PFSK-1 (cell line): ENCODE measurements at regions not wholly inside any gene's neighbourhood (a gene's known extent, or its start where the extent isn't known, plus 50 kb on each side); places are given as distances from the start of the nearest gene placed in this dataset.

Experiments used
- FOXP2 ChIP-seq: optimal IDR thresholded peaks from 2 replicates; pipeline ENCODE3; 2011; ENCODE audit warnings: borderline replicate concordance, control low read depth, inconsistent platforms; ENCODE audit not compliant: insufficient read depth; ENCODE audit errors: extremely low read length, extremely low read depth
- POLR2AphosphoS5 ChIP-seq: IDR thresholded peaks from 2 replicates; pipeline ENCODE4 v1.6.1; 2012; ENCODE audit warnings: low read depth, mild to moderate bottlenecking, control low read depth, low read length, moderate library complexity
- REST ChIP-seq, 2 experiments: IDR thresholded peaks; 2 replicates each; pipeline versions ENCODE4 v1.6.1 to v1.8.0; 2011 to 2012; ENCODE audit warnings: low read depth in 2 of 2, low read length in 2 of 2, control low read depth in 1 of 2, inconsistent platforms in 1 of 2, mild to moderate bottlenecking in 1 of 2, moderate library complexity in 1 of 2; ENCODE audit not compliant: insufficient read depth in 1 of 2
- SIN3A ChIP-seq: IDR thresholded peaks from 2 replicates; pipeline ENCODE4 v1.6.1; 2012; ENCODE audit warnings: mild to moderate bottlenecking, low read length, moderate library complexity, borderline replicate concordance; ENCODE audit not compliant: insufficient read depth
- TAF1 ChIP-seq: IDR thresholded peaks from 2 replicates; pipeline ENCODE4 v1.6.1; 2012; ENCODE audit warnings: low read length, control low read depth, borderline replicate concordance; ENCODE audit not compliant: insufficient read depth

- no peak for TF ChIP-seq POLR2AphosphoS5
- no peak for TF ChIP-seq TAF1
- no peak for TF ChIP-seq FOXP2
- no peak for TF ChIP-seq REST (IDR thresholded peaks at IDR 0.05; ENCODE audit: insufficient read depth in 1 of 2, low read depth in 2 of 2, low read length in 2 of 2)
- TF ChIP-seq SIN3A, result no peak
These were observed 78.8 kb upstream of the NAV3 start for GRCh38 chr12:77751939-77752338.

GRCh38 chr12:77746096-77746495 is 84.6 kb upstream of the NAV3 start:
- TF ChIP-seq TAF1 (no peak), FOXP2 (no peak), REST (IDR thresholded peaks at IDR 0.05; ENCODE audit: insufficient read depth in 1 of 2, low read depth in 2 of 2, low read length in 2 of 2) (no peak), SIN3A (no peak), POLR2AphosphoS5 (no peak)

- TF ChIP-seq TAF1 (no peak), REST (IDR thresholded peaks at IDR 0.05; ENCODE audit: insufficient read depth in 1 of 2, low read depth in 2 of 2, low read length in 2 of 2) (no peak)
These were observed 85.1 kb upstream of the NAV3 start for GRCh38 chr12:77745624-77746023.

- TF ChIP-seq REST (IDR thresholded peaks at IDR 0.05; ENCODE audit: insufficient read depth in 1 of 2, low read depth in 2 of 2, low read length in 2 of 2) (no peak), POLR2AphosphoS5 (no peak), FOXP2 (no peak), SIN3A (no peak), TAF1 (no peak)
These were observed 88.1 kb upstream of the NAV3 start for GRCh38 chr12:77742631-77743030.

- TF ChIP-seq SIN3A, result no peak
- no peak for TF ChIP-seq REST (IDR thresholded peaks at IDR 0.05; ENCODE audit: insufficient read depth in 1 of 2, low read depth in 2 of 2, low read length in 2 of 2)
- TF ChIP-seq TAF1, result no peak
- TF ChIP-seq POLR2AphosphoS5, result no peak
- TF ChIP-seq FOXP2, result no peak
These were observed 88.6 kb upstream of the NAV3 start for GRCh38 chr12:77741974-77742517.
